Keratinocyte (primary cell): ENCODE measurements at regions not wholly inside any gene's neighbourhood (a gene's known extent, or its start where the extent isn't known, plus 50 kb on each side); places are given as distances from the start of the nearest gene placed in this dataset.

Source experiments
- DNase-seq: peaks from one replicate; pipeline ENCODE4 v3.0.0-alpha.2; 2011; ENCODE audit warnings: low read depth, missing footprints, low spot score
- FAIRE-seq: peaks from 2 replicates; lab custom pipeline; 2011; peaks lifted over from hg19 to GRCh38; lab: Jason Lieb, UNC
- H2AFZ ChIP-seq: 2 replicates; pipeline ENCODE4 v1.6.0; 2012; ENCODE audit warnings: low read length, control low read depth, inconsistent platforms; ENCODE audit not compliant: control insufficient read depth
- H3K27ac ChIP-seq: 2 replicates; pipeline ENCODE4 v1.5.1; 2011; ENCODE audit warnings: low read length; ENCODE audit not compliant: control insufficient read depth, insufficient read depth
- H3K27me3 ChIP-seq: 3 replicates; pipeline ENCODE4 v1.6.0; 2011; ENCODE audit warnings: low read length; ENCODE audit not compliant: control insufficient read depth, insufficient read depth; ENCODE audit errors: extremely low read depth
- H3K36me3 ChIP-seq, 2 experiments: 2 replicates in 1 of 2; 3 replicates in 1 of 2; pipeline ENCODE4 v1.5.1; 2011; ENCODE audit warnings: low read length in 2 of 2, mild to moderate bottlenecking in 1 of 2; ENCODE audit not compliant: control insufficient read depth in 2 of 2, insufficient read depth in 2 of 2; ENCODE audit errors: extremely low read depth in 1 of 2
- H3K4me1 ChIP-seq: 3 replicates; pipeline ENCODE4 v1.5.1; 2011; ENCODE audit warnings: low read length; ENCODE audit not compliant: control insufficient read depth, insufficient read depth; ENCODE audit errors: extremely low read depth
- H3K4me2 ChIP-seq: 3 replicates; pipeline ENCODE4 v1.6.0; 2011; ENCODE audit warnings: low read depth, low read length; ENCODE audit not compliant: control insufficient read depth, insufficient read depth; ENCODE audit errors: extremely low read depth
- H3K4me3 ChIP-seq, 3 experiments: fragments of 200-600 bp in 1 of 3; sonication (generic) in 1 of 3; 2 replicates in 2 of 3; 3 replicates in 1 of 3; pipeline ENCODE4 v1.5.1; 2011 to 2016; ENCODE audit warnings: low read length in 3 of 3, mild to moderate bottlenecking in 3 of 3, control low read depth in 2 of 3, inconsistent platforms in 1 of 3, low read depth in 1 of 3, mixed read lengths in 1 of 3, mixed run types in 1 of 3, moderate library complexity in 1 of 3; ENCODE audit not compliant: control insufficient read depth in 2 of 3, insufficient read depth in 2 of 3; ENCODE audit errors: extremely low read depth in 1 of 3
- H3K79me2 ChIP-seq: 2 replicates; pipeline ENCODE4 v1.6.0; 2012; ENCODE audit warnings: low read length; ENCODE audit not compliant: control insufficient read depth, insufficient read depth
- H3K9ac ChIP-seq: 3 replicates; pipeline ENCODE4 v1.6.0; 2011; ENCODE audit warnings: low read length; ENCODE audit not compliant: control insufficient read depth, insufficient read depth; ENCODE audit errors: extremely low read depth
- H3K9me1 ChIP-seq: 3 replicates; pipeline ENCODE4 v1.6.0; 2011; ENCODE audit warnings: low read length; ENCODE audit not compliant: control insufficient read depth, insufficient read depth; ENCODE audit errors: extremely low read depth
- H3K9me3 ChIP-seq: 2 replicates; pipeline ENCODE4 v1.5.1; 2012; ENCODE audit warnings: low read depth, low read length; ENCODE audit not compliant: control insufficient read depth
- H4K20me1 ChIP-seq: 3 replicates; pipeline ENCODE4 v1.6.0; 2011; ENCODE audit warnings: low read length; ENCODE audit not compliant: control insufficient read depth, insufficient read depth; ENCODE audit errors: extremely low read depth
- EZH2 ChIP-seq: IDR thresholded peaks from one replicate; pipeline ENCODE4 v1.6.1; 2012; ENCODE audit warnings: inconsistent platforms, mild to moderate bottlenecking, low read length, moderate library complexity
- dilution Hi-C: fragments of 300-500 bp; cut with MboI; formaldehyde crosslinking; loops from one replicate; pipeline ENCODE4 v1.7.0; 2020; ENCODE audit warnings: low sequenced_read_pairs; ENCODE audit not compliant: extremely low pct_ligation_motif_present
- TF ChIP-seq, protein P1 (sequence below), 3 experiments: IDR thresholded peaks in 1 of 3; conservative IDR thresholded peaks in 1 of 3; optimal IDR thresholded peaks in 1 of 3; 2 replicates in 2 of 3; 3 replicates in 1 of 3; pipeline versions ENCODE3 to v1.5.1; 2011; ENCODE audit warnings: low read length in 3 of 3, mild to moderate bottlenecking in 3 of 3, moderate library complexity in 2 of 3, control low read depth in 1 of 3, inconsistent platforms in 1 of 3; ENCODE audit not compliant: insufficient read depth in 2 of 3; ENCODE audit errors: extremely low read depth in 1 of 3

GRCh38 chr14:105929327-105930081 is 403.1 kb downstream of the TMEM121 start:
- FAIRE-seq (no peak), DNase-seq (no peak)
- no peak overlapping the region for H3K4me3 ChIP-seq
- H3K27me3 ChIP-seq, result no peaks in the 10 kb centered on the region
- no peaks in the 10 kb centered on the region for H4K20me1 ChIP-seq
- H3K9me1 ChIP-seq, result no peaks in the 10 kb centered on the region
- no peak overlapping the region for H2AFZ ChIP-seq
- no peaks in the 10 kb centered on the region for H3K4me1 ChIP-seq
- no peaks in the 10 kb centered on the region for H3K79me2 ChIP-seq
- no peak overlapping the region for H3K4me2 ChIP-seq
- H3K36me3 ChIP-seq, result no peaks in the 10 kb centered on the region
- H3K9ac ChIP-seq, result no peak overlapping the region
- dilution Hi-C loops, result no loop called here
- H3K9me3 ChIP-seq, result peaks cover 13% of the 10 kb centered on the region
- TF ChIP-seq, protein P1, sequence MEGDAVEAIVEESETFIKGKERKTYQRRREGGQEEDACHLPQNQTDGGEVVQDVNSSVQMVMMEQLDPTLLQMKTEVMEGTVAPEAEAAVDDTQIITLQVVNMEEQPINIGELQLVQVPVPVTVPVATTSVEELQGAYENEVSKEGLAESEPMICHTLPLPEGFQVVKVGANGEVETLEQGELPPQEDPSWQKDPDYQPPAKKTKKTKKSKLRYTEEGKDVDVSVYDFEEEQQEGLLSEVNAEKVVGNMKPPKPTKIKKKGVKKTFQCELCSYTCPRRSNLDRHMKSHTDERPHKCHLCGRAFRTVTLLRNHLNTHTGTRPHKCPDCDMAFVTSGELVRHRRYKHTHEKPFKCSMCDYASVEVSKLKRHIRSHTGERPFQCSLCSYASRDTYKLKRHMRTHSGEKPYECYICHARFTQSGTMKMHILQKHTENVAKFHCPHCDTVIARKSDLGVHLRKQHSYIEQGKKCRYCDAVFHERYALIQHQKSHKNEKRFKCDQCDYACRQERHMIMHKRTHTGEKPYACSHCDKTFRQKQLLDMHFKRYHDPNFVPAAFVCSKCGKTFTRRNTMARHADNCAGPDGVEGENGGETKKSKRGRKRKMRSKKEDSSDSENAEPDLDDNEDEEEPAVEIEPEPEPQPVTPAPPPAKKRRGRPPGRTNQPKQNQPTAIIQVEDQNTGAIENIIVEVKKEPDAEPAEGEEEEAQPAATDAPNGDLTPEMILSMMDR (optimal IDR thresholded peaks at IDR 0.05 in 1 of 3, IDR thresholded peaks at IDR 0.05 in 1 of 3, conservative IDR thresholded peaks at IDR 0.05 in 1 of 3; ENCODE audit: extremely low read depth in 1 of 3, insufficient read depth in 2 of 3, low read length in 3 of 3), result no peak
- TF ChIP-seq EZH2, result no peak
- H3K27ac ChIP-seq, result no peak overlapping the region

DNA sequence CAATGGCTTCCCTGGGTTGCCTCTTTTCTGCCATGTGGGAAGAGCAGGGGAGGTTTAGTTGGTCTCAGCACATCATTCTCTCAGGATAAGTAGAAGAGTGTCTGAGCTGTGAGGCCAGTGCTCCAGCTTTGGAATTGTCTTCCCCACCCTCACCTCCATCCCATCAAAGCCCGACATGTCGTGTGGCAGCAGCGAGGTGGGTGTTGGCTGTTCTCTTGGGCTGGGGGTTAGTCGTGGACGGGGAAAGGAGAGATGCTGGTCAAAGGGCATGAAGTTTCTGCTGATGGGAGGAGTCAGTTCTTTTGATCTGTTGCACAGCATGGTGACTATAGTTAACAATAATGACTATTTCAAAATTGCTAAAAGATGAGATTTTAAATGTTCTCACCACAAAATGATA is 404.2 kb downstream of the TMEM121 start:
- H3K4me3 ChIP-seq, result no peak overlapping the region
- no peaks in the 10 kb centered on the region for H3K4me1 ChIP-seq
- dilution Hi-C loops, result no loop called here
- peaks cover 9% of the 10 kb centered on the region for H3K9me3 ChIP-seq
- no peak overlapping the region for H3K4me2 ChIP-seq
- no peaks in the 10 kb centered on the region for H3K27me3 ChIP-seq
- H4K20me1 ChIP-seq, result no peaks in the 10 kb centered on the region
- DNase-seq, result no peak
- H3K9me1 ChIP-seq, result no peaks in the 10 kb centered on the region
- no peak overlapping the region for H3K27ac ChIP-seq
- TF ChIP-seq, protein P1 (optimal IDR thresholded peaks at IDR 0.05 in 1 of 3, IDR thresholded peaks at IDR 0.05 in 1 of 3, conservative IDR thresholded peaks at IDR 0.05 in 1 of 3; ENCODE audit: extremely low read depth in 1 of 3, insufficient read depth in 2 of 3, low read length in 3 of 3), result no peak
- no peak for TF ChIP-seq EZH2
- no peaks in the 10 kb centered on the region for H3K36me3 ChIP-seq
- H3K9ac ChIP-seq, result no peak overlapping the region
- FAIRE-seq, result no peak
- H3K79me2 ChIP-seq, result no peaks in the 10 kb centered on the region
- H2AFZ ChIP-seq, result no peak overlapping the region
